NCI-H2029 treated with DMSO at 0.1 percent for 48 hours (cell line): ENCODE measurements at regions not wholly inside any gene's neighbourhood (a gene's known extent, or its start where the extent isn't known, plus 50 kb on each side); places are given as distances from the start of the nearest gene placed in this dataset.

Experiments
- DNase-seq: peaks from one replicate; lab custom pipeline; 2025; lab: John Stamatoyannopoulos, UW

GRCh38 chr9:16133032-16133431 lies 580.2 kb downstream of the CCDC171 start:
- peak; percentile 15 for DNase-seq

GRCh38 chr9:16133556-16134227 lies 580.8 kb downstream of the CCDC171 start:
- DNase-seq = peak; percentile 27

GRCh38 chr9:16134351-16134750 lies 581.5 kb downstream of the CCDC171 start:
- DNase-seq = no peak

GRCh38 chr9:16135968-16136367 lies 583.1 kb downstream of the CCDC171 start:
- DNase-seq = no peak

GRCh38 chr9:16136451-16136850 lies 583.6 kb downstream of the CCDC171 start:
- no peak for DNase-seq

GRCh38 chr9:16136961-16137360 lies 584.1 kb downstream of the CCDC171 start:
- DNase-seq = no peak

GRCh38 chr9:16138561-16139491 lies 586.0 kb downstream of the CCDC171 start:
- DNase-seq = no peak

- DNase-seq = no peak
Observed at GRCh38 chr9:16139774-16140173, 586.9 kb downstream of the CCDC171 start.

GRCh38 chr9:16143310-16143709 lies 590.5 kb downstream of the CCDC171 start:
- no peak for DNase-seq

GRCh38 chr9:16143947-16144890 lies 591.4 kb downstream of the CCDC171 start:
- no peak for DNase-seq

GRCh38 chr9:16145196-16145950 lies 592.5 kb downstream of the CCDC171 start:
- DNase-seq = no peak

- DNase-seq = no peak
Observed at GRCh38 chr9:16147726-16148125, 594.9 kb downstream of the CCDC171 start.

- no peak for DNase-seq
Observed at GRCh38 chr9:16150501-16150900, 597.7 kb downstream of the CCDC171 start.

- DNase-seq = no peak
Observed at GRCh38 chr9:16150938-16151650, 598.3 kb downstream of the CCDC171 start.

- DNase-seq = no peak
Observed at GRCh38 chr9:16152276-16153101, 599.6 kb downstream of the CCDC171 start.

GRCh38 chr9:16153221-16153620 lies 600.4 kb downstream of the CCDC171 start:
- no peak for DNase-seq

GRCh38 chr9:16153741-16154140 lies 600.9 kb downstream of the CCDC171 start:
- no peak for DNase-seq

GRCh38 chr9:16154521-16155078 lies 601.8 kb downstream of the CCDC171 start:
- DNase-seq = no peak

GRCh38 chr9:16155878-16156277 lies 603.0 kb downstream of the CCDC171 start:
- DNase-seq = no peak
